Skin of body (tissue), 1 donor: ENCODE measurements at regions not wholly inside any gene's neighbourhood (a gene's known extent, or its start where the extent isn't known, plus 50 kb on each side); places are given as distances from the start of the nearest gene placed in this dataset.

Experiments
- DNase-seq: peaks from one replicate; lab custom pipeline; 2025; lab: John Stamatoyannopoulos, UW

GRCh38 chr20:39651645-39652325 lies 689.6 kb downstream of the DHX35 start:
- no peak for DNase-seq

- no peak for DNase-seq
Observed at GRCh38 chr20:39646874-39647413, 684.8 kb downstream of the DHX35 start.

- peak; percentile 32 for DNase-seq
Observed at GRCh38 chr20:39645131-39645530, 683.0 kb downstream of the DHX35 start.

GRCh38 chr20:39643292-39643691 lies 681.1 kb downstream of the DHX35 start:
- no peak for DNase-seq

- no peak for DNase-seq
Observed at GRCh38 chr20:39641423-39641822, 679.3 kb downstream of the DHX35 start.

GRCh38 chr20:39640147-39640546 lies 678.0 kb downstream of the DHX35 start:
- DNase-seq = no peak

GRCh38 chr20:39638731-39639130 lies 676.6 kb downstream of the DHX35 start:
- DNase-seq = peak; percentile 89

- DNase-seq = no peak
Observed at GRCh38 chr20:39633689-39634088, 671.5 kb downstream of the DHX35 start.

GRCh38 chr20:39632757-39633156 lies 670.6 kb downstream of the DHX35 start:
- DNase-seq = no peak

- DNase-seq = no peak
Observed at GRCh38 chr20:39632176-39632575, 670.0 kb downstream of the DHX35 start.

- no peak for DNase-seq
Observed at GRCh38 chr20:39631557-39631956, 669.4 kb downstream of the DHX35 start.

- DNase-seq = peak; percentile 59
Observed at GRCh38 chr20:39630215-39630908, 668.2 kb downstream of the DHX35 start.

GRCh38 chr20:39627765-39628164 lies 665.6 kb downstream of the DHX35 start:
- DNase-seq = no peak

GRCh38 chr20:39624316-39624715 lies 662.2 kb downstream of the DHX35 start:
- no peak for DNase-seq

- DNase-seq = no peak
Observed at GRCh38 chr20:39623584-39624234, 661.6 kb downstream of the DHX35 start.

- no peak for DNase-seq
Observed at GRCh38 chr20:39619271-39619785, 657.2 kb downstream of the DHX35 start.

GRCh38 chr20:39611901-39612300 lies 649.8 kb downstream of the DHX35 start:
- no peak for DNase-seq

GRCh38 chr20:39607141-39607540 lies 645.0 kb downstream of the DHX35 start:
- no peak for DNase-seq

GRCh38 chr20:39605908-39606307 lies 643.8 kb downstream of the DHX35 start:
- DNase-seq = no peak

GRCh38 chr20:39605361-39605760 lies 643.2 kb downstream of the DHX35 start:
- DNase-seq = no peak

GRCh38 chr20:39603219-39603618 lies 641.1 kb downstream of the DHX35 start:
- DNase-seq = peak; percentile 62

- DNase-seq = no peak
Observed at GRCh38 chr20:39602649-39603048, 640.5 kb downstream of the DHX35 start.
